Activated CD4-positive, alpha-beta T cell treated with anti-CD3 and anti-CD28 coated beads, Interleukin-2, amount 10 ng/mL, durations not matched to agents 24 days and 14 days (primary cell): ENCODE measurements at regions not wholly inside any gene's neighbourhood (a gene's known extent, or its start where the extent isn't known, plus 50 kb on each side); places are given as distances from the start of the nearest gene placed in this dataset.
"Not testable (repeated sequence)": the region's sequence is repeated elsewhere in the genome, so short reads cannot be mapped to it uniquely, and the experiment has no call there.

Experiments used
- DNase-seq: peaks from one replicate; pipeline ENCODE4 v3.0.0; 2022
- H3K27ac Mint-ChIP-seq: one replicate; pipeline ENCODE4 v1.8.0; 2022; ENCODE audit warnings: mild to moderate bottlenecking, mixed read lengths
- H3K27me3 Mint-ChIP-seq: one replicate; pipeline ENCODE4 v1.8.0; 2022; ENCODE audit warnings: mixed read lengths
- H3K36me3 Mint-ChIP-seq: one replicate; pipeline ENCODE4 v1.8.0; 2022; ENCODE audit warnings: low read depth, mild to moderate bottlenecking, mixed read lengths
- H3K4me1 Mint-ChIP-seq: one replicate; pipeline ENCODE4 v1.8.0; 2021; ENCODE audit warnings: mixed read lengths
- H3K4me3 Mint-ChIP-seq: one replicate; pipeline ENCODE4 v1.8.0; 2022; ENCODE audit warnings: mild to moderate bottlenecking, moderate library complexity, mixed read lengths
- H3K9me3 Mint-ChIP-seq: one replicate; pipeline ENCODE4 v1.8.0; 2021; ENCODE audit warnings: mixed read lengths
- intact Hi-C: fragments of 100-400 bp; cut with micrococcal nuclease; formaldehyde crosslinking; loops from one replicate; pipeline ENCODE4 v1.15.1; 2023

GRCh38 chr5:96168833-96169232 is 207.2 kb upstream of the ELL2 start:
- intact Hi-C loops, H3K4me3 Mint-ChIP-seq, H3K27ac Mint-ChIP-seq, H3K36me3 Mint-ChIP-seq, H3K9me3 Mint-ChIP-seq, H3K4me1 Mint-ChIP-seq, DNase-seq, H3K27me3 Mint-ChIP-seq: not testable (repeated sequence)

DNA sequence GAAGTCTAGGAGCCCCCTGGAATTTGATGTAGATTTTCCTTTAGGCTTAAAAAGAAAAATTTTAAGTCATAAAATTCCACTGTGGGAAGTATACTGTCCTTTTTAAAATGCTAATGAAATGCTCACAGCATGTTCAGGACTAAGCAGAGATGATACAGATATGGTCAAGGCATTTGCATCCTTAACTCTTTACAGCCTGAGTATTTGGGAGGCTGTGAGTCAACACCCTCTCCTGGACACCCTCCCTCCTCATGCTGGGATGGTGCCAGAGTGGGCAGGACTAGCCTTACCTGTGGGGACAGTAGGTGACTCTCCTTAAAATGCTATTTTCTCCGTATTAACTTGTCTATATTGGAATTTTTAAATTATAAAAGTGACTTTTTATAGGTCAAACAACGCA is 197.4 kb upstream of the ELL2 start:
- Mint-ChIP-seq H3K36me3 (no peaks in the 10 kb centered on the region), H3K9me3 (no peaks in the 10 kb centered on the region), H3K27me3 (peaks cover 8% of the 10 kb centered on the region), H3K4me3 (no peak overlapping the region), H3K4me1 (no peaks in the 10 kb centered on the region), H3K27ac (no peak overlapping the region)
- peak; percentile 34 for DNase-seq
- intact Hi-C loops, result no loop called here

GRCh38 chr5:96157841-96158291 is 196.2 kb upstream of the ELL2 start:
- no peaks in the 10 kb centered on the region for H3K4me1 Mint-ChIP-seq
- no peak overlapping the region for H3K27ac Mint-ChIP-seq
- H3K9me3 Mint-ChIP-seq, result no peaks in the 10 kb centered on the region
- DNase-seq, result no peak
- intact Hi-C loops, result no loop called here
- H3K36me3 Mint-ChIP-seq, result no peaks in the 10 kb centered on the region
- H3K4me3 Mint-ChIP-seq, result no peak overlapping the region
- H3K27me3 Mint-ChIP-seq, result peaks cover 8% of the 10 kb centered on the region

- no peaks in the 10 kb centered on the region for H3K4me1 Mint-ChIP-seq
- peak; percentile 44 for DNase-seq
- H3K36me3 Mint-ChIP-seq, result no peaks in the 10 kb centered on the region
- no peak overlapping the region for H3K4me3 Mint-ChIP-seq
- H3K27me3 Mint-ChIP-seq, result peaks cover 8% of the 10 kb centered on the region
- H3K9me3 Mint-ChIP-seq, result no peaks in the 10 kb centered on the region
- intact Hi-C loops, result no loop called here
- no peak overlapping the region for H3K27ac Mint-ChIP-seq
Measured at GRCh38 chr5:96157077-96157780, 195.6 kb upstream of the ELL2 start.

DNA sequence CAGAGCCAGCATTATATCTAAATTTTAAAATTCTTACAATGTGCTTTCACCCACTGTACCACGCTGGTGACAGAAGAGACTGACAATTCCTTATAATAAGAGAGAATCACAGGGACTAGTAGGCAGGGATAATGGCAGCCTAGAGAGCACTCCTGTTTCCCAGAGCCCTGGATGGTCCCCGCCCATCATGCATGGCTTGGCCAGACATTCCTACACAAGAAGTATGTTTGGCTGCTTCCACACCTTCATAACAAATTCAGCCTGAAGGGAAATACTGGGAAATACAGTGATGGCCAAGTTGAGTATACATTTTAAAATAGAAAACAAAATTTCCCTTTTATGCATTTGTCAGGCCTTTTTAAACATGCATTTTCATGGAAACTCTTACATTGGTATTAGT is 193.5 kb upstream of the ELL2 start:
- peaks cover 4% of the 10 kb centered on the region for H3K27me3 Mint-ChIP-seq
- H3K27ac Mint-ChIP-seq, result no peak overlapping the region
- H3K9me3 Mint-ChIP-seq, result no peaks in the 10 kb centered on the region
- no peaks in the 10 kb centered on the region for H3K4me1 Mint-ChIP-seq
- DNase-seq, result no peak
- no peaks in the 10 kb centered on the region for H3K36me3 Mint-ChIP-seq
- intact Hi-C loops, result no loop called here
- H3K4me3 Mint-ChIP-seq, result no peak overlapping the region

GRCh38 chr5:96151891-96152290 is 190.2 kb upstream of the ELL2 start:
- no peaks in the 10 kb centered on the region for H3K4me1 Mint-ChIP-seq
- no peak overlapping the region for H3K27ac Mint-ChIP-seq
- H3K27me3 Mint-ChIP-seq, result peaks cover 5% of the 10 kb centered on the region
- intact Hi-C loops, result no loop called here
- H3K4me3 Mint-ChIP-seq, result no peak overlapping the region
- DNase-seq, result peak; percentile 42
- no peaks in the 10 kb centered on the region for H3K9me3 Mint-ChIP-seq
- no peaks in the 10 kb centered on the region for H3K36me3 Mint-ChIP-seq

DNA sequence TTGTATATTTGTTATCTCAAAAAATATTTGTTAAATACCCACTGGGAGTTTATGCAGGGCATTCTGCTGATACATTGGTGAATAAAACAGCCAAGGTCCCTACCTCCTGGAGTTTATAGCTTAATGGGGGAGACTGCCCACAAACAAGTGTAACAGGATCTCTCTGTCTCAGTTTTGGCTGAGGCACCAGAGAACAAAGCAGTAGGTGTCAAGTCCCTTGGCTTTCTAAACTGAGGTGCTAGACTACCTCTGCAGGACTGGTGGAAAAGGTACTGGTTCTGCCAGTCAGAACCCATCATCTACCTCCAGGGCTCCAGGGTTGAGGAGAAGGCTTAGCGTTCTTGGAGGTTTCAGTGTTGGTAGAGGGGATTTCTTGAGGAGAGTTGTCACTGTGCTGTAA is 188.4 kb upstream of the ELL2 start:
- Mint-ChIP-seq H3K9me3 (peaks cover 3% of the 10 kb centered on the region), H3K4me1 (no peaks in the 10 kb centered on the region), H3K27me3 (peaks cover 5% of the 10 kb centered on the region), H3K27ac (no peak overlapping the region), H3K36me3 (no peaks in the 10 kb centered on the region), H3K4me3 (no peak overlapping the region)
- intact Hi-C loops, result no loop called here
- DNase-seq, result no peak

DNA sequence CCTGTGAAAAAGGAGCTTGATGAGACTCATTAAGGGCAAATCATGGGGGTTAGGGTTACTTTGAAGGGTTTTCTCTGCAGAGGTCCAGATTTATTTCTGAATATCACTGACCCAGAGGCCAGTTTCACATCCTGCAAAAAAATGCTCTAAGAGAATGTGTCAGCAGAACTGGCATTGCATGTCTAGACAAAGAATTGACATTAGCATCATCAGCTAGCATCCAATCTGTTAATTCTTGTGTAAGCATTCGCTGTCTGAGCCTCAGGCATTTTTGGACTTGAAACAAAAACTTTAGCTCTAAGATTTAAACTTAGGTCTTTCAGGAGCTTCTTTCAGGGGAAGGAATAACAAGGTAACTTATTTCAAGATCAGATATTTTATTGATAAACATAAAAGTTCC is 187.9 kb upstream of the ELL2 start:
- Mint-ChIP-seq H3K36me3 (no peaks in the 10 kb centered on the region), H3K4me3 (no peak overlapping the region), H3K4me1 (no peaks in the 10 kb centered on the region), H3K27ac (no peak overlapping the region), H3K27me3 (peaks cover 5% of the 10 kb centered on the region), H3K9me3 (peaks cover 3% of the 10 kb centered on the region)
- intact Hi-C loops, result no loop called here
- DNase-seq, result peak; percentile 18

- no peaks in the 10 kb centered on the region for H3K4me1 Mint-ChIP-seq
- peaks cover 5% of the 10 kb centered on the region for H3K27me3 Mint-ChIP-seq
- DNase-seq, result peak; percentile 33
- no peak overlapping the region for H3K4me3 Mint-ChIP-seq
- H3K36me3 Mint-ChIP-seq, result no peaks in the 10 kb centered on the region
- H3K9me3 Mint-ChIP-seq, result peaks cover 3% of the 10 kb centered on the region
- intact Hi-C loops, result no loop called here
- no peak overlapping the region for H3K27ac Mint-ChIP-seq
Measured at GRCh38 chr5:96149021-96149420, 187.4 kb upstream of the ELL2 start.

- no peak for DNase-seq
- Mint-ChIP-seq H3K27ac (no peak overlapping the region), H3K9me3 (peaks cover 3% of the 10 kb centered on the region), H3K27me3 (peaks cover 5% of the 10 kb centered on the region), H3K4me3 (no peak overlapping the region), H3K36me3 (no peaks in the 10 kb centered on the region), H3K4me1 (no peaks in the 10 kb centered on the region)
- intact Hi-C loops, result no loop called here
Measured at GRCh38 chr5:96148376-96148775, 186.7 kb upstream of the ELL2 start.

DNA sequence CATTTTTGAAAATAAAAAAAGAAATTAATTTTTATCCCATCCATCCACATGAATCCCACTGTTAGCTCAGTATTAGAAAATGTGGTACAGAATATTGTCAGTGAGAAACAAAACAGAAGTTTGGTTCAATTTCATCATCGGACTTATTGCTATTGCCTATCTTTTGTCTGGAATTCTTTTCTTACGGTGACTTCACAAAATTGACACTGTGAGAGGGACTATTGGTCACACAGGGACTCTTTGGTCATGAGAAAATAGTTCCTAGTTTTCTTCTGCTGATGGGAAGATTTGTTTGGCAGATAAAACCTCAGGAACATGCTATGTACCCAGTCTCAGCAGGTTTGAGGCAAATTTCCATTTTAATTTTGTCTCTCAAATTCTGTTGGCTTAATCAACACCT is 186.2 kb upstream of the ELL2 start:
- H3K36me3 Mint-ChIP-seq, result no peaks in the 10 kb centered on the region
- no peaks in the 10 kb centered on the region for H3K4me1 Mint-ChIP-seq
- intact Hi-C loops, result no loop called here
- H3K27me3 Mint-ChIP-seq, result peaks cover 5% of the 10 kb centered on the region
- H3K9me3 Mint-ChIP-seq, result peaks cover 3% of the 10 kb centered on the region
- no peak overlapping the region for H3K4me3 Mint-ChIP-seq
- no peak for DNase-seq
- no peak overlapping the region for H3K27ac Mint-ChIP-seq

DNA sequence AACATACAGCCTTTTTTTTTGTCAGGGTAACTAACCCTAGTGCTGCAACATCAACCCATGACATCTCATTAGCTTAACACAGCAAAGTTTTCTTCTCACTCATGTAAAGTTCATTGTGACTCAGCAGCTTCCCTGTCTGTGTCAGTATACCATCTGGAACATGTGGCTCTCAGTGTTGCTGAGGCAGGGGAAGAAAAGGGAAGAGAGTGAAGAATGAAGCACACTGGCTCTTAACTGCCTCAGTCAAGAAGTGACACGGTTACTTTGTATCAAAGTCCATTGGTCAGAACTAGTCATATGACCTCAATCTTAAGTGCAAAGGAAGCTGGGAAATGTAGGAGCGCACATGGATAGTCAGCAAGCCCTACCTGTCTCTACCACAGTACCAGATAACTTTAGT is 185.0 kb upstream of the ELL2 start:
- DNase-seq, result peak; percentile 53
- H3K9me3 Mint-ChIP-seq, result peaks cover 3% of the 10 kb centered on the region
- no peaks in the 10 kb centered on the region for H3K36me3 Mint-ChIP-seq
- H3K4me3 Mint-ChIP-seq, result no peak overlapping the region
- intact Hi-C loops, result no loop called here
- H3K4me1 Mint-ChIP-seq, result no peaks in the 10 kb centered on the region
- H3K27me3 Mint-ChIP-seq, result peaks cover 5% of the 10 kb centered on the region
- H3K27ac Mint-ChIP-seq, result no peak overlapping the region

DNA sequence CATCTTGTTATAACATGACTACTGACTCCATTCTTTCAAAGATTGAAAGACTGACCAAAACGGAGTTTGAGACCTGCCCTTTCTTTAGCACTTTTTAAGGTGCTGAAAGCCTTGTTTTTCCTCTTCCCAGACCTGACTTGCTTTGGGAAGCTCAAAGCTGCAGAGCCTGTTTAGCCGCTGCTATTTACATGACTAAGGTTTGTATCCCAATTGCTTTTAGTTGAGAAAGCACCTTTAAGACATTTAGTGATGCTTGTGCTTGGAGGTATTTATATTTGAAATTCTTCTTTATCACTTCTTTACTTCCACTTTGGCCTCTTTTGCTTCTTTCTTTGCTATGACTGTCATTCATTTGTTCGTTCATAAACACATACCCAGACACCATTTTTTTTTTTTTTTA is 182.6 kb upstream of the ELL2 start:
- no peak overlapping the region for H3K27ac Mint-ChIP-seq
- H3K9me3 Mint-ChIP-seq, result peaks cover 3% of the 10 kb centered on the region
- peaks cover 9% of the 10 kb centered on the region for H3K27me3 Mint-ChIP-seq
- H3K4me1 Mint-ChIP-seq, result no peaks in the 10 kb centered on the region
- H3K36me3 Mint-ChIP-seq, result no peaks in the 10 kb centered on the region
- no peak for DNase-seq
- no peak overlapping the region for H3K4me3 Mint-ChIP-seq
- intact Hi-C loops, result no loop called here

GRCh38 chr5:96143450-96143849 is 181.8 kb upstream of the ELL2 start:
- Mint-ChIP-seq H3K9me3 (peaks cover 3% of the 10 kb centered on the region), H3K27me3 (peaks cover 7% of the 10 kb centered on the region), H3K36me3 (no peaks in the 10 kb centered on the region), H3K27ac (no peak overlapping the region), H3K4me1 (no peaks in the 10 kb centered on the region), H3K4me3 (no peak overlapping the region)
- DNase-seq, result no peak
- intact Hi-C loops, result no loop called here

DNA sequence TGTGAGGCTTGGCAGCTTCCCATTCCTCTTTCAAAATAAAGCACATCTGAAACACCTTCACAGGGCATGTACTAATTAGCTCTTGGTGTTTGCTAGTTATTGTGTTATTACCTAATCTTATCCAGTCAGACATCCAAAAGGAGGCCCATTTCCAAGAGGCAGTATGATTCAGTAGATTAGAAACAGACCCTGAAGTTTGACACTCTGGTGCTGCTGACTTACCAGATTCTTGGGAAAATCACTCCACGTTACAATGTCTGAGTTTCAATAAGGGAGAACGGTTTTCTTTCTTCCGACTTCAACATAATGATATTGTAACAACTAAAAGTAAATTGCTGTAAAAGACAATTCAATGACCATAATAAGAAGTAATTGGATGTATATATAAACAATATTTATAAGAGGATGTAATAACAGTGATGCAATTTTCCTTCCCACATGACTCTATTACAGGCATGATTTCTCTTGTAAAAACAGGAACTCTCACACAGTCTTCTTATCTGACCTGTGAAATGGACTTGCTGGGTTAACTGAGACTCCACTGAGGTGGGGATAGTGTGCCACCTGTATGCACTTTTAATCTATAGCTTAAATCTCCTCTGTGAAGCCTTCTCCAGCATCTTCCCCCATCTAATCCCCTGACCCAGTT is 181.3 kb upstream of the ELL2 start:
- Mint-ChIP-seq H3K4me3 (no peak overlapping the region), H3K27me3 (peaks cover 10% of the 10 kb centered on the region), H3K9me3 (peaks cover 3% of the 10 kb centered on the region), H3K36me3 (no peaks in the 10 kb centered on the region), H3K4me1 (no peaks in the 10 kb centered on the region), H3K27ac (no peak overlapping the region)
- intact Hi-C loops, result no loop called here
- no peak for DNase-seq
